ENCODE measurements at regions not wholly inside any gene's neighbourhood (a gene's known extent, or its start where the extent isn't known, plus 50 kb on each side); places are given as distances from the start of the nearest gene placed in this dataset.

DNA sequence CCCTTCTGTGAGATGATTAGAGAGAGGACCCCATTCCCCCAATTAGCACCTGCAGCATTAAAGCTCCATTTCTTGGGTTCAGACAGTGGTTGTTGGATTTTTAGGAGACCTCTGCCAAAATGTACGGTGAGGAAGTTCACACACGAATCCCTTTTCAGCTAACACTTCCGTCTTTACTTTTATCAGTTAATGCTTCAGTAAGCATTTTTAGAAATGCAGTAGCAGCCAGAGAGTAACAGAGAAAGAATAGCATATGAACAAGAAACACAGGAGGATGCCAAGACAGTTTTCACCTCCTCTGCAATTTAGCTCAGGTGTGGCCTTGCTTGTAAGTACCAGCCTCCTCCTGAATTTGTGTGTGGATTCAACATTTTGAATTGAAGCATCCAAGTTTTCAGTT lies 312.9 kb downstream of the ISL1 start:
- TF ChIP-seq, protein P1, sequence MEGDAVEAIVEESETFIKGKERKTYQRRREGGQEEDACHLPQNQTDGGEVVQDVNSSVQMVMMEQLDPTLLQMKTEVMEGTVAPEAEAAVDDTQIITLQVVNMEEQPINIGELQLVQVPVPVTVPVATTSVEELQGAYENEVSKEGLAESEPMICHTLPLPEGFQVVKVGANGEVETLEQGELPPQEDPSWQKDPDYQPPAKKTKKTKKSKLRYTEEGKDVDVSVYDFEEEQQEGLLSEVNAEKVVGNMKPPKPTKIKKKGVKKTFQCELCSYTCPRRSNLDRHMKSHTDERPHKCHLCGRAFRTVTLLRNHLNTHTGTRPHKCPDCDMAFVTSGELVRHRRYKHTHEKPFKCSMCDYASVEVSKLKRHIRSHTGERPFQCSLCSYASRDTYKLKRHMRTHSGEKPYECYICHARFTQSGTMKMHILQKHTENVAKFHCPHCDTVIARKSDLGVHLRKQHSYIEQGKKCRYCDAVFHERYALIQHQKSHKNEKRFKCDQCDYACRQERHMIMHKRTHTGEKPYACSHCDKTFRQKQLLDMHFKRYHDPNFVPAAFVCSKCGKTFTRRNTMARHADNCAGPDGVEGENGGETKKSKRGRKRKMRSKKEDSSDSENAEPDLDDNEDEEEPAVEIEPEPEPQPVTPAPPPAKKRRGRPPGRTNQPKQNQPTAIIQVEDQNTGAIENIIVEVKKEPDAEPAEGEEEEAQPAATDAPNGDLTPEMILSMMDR (conservative IDR thresholded peaks at IDR 0.05): no peak
- no peak for TF ChIP-seq ZFX (IDR thresholded peaks at IDR 0.05)

All from C4-2B (cell line).